GM13976 (cell line): ENCODE measurements at regions not wholly inside any gene's neighbourhood (a gene's known extent, or its start where the extent isn't known, plus 50 kb on each side); places are given as distances from the start of the nearest gene placed in this dataset.

Source experiments
- DNase-seq: peaks from one replicate; pipeline ENCODE4 v3.0.0; 2012; ENCODE audit warnings: low spot score
- CTCF ChIP-seq: IDR thresholded peaks from 2 replicates; pipeline ENCODE4 v1.5.1; 2012; ENCODE audit warnings: borderline replicate concordance, mild to moderate bottlenecking; ENCODE audit not compliant: insufficient read depth; ENCODE audit errors: extremely low read depth, missing control alignments, control extremely low read depth
- in situ Hi-C: fragments of 300-500 bp; cut with MboI; formaldehyde crosslinking; loops from one replicate; pipeline ENCODE4 v1.12.0; 2022; ENCODE audit warnings: low sequenced_read_pairs, mixed read lengths, inconsistent platforms; ENCODE audit not compliant: unreplicated experiment

GRCh38 chr6:115360602-115361325 lies 699.9 kb downstream of the FRK start:
- in situ Hi-C loops, result no loop called here
- no peak for DNase-seq
- no peak for TF ChIP-seq CTCF

DNA sequence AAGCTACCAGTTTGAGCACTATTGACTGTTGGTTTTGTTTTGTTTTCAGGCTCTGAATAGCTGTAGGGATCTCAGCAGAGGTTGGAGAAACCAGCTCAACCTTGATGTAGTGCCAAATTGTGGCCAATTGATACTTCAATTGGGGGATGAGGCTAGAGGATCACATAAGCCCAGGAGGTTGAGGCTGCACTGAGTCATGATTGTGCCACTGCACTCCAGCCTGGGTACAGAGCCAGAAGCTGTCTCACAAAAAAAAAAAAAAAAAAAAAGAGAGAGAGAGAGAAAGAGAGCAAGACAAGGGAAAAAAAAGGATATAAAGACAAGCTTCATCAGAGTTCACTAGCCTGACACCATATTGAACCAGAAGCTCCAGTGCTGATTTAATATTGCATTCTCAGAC lies 702.1 kb downstream of the FRK start:
- DNase-seq, result no peak
- TF ChIP-seq CTCF, result no peak
- in situ Hi-C loops, result no loop called here

DNA sequence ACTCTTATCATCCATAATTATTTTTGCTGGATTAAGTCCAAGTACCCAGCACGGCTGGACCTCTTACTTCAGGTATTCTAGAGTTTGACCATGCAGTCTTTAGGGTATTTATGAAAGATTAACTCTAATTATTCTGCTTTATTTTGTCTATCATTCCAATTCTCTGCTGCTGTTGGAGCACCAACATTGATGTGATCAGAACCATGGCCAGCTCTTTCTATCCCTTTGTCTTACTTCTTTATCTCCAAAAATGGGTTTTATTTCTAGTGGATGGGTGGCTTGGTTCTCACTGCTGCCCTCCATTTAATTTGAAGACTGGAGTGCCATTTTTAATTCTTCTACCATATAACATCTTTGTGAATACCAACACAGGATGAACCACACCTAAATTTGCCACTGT lies 704.3 kb downstream of the FRK start:
- in situ Hi-C loops, result no loop called here
- no peak for TF ChIP-seq CTCF

GRCh38 chr6:115323001-115323400 lies 737.7 kb downstream of the FRK start:
- TF ChIP-seq CTCF, result no peak
- in situ Hi-C loops, result no loop called here
- DNase-seq, result no peak

More for the DNA sequence above, 704.3 kb downstream of the FRK start:
- no peak for DNase-seq

DNA sequence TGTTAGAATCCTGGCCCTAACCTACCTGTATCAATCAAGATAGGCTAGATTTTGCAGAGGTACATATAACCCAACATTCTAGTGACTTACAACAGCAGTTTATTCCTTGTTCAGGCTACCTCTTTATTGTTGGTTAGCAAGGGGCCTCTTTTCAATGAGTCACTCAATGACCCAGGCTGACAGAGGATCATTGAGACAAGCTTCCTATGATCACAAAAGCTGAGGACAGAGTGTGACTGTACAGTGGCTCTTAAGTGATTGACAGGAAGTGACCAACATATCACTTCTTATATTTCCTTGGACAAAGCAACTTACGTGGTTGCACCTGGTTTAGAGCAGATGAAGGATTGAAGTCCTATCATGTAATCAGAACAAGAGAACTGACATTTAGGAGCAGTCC lies 740.9 kb downstream of the FRK start:
- in situ Hi-C loops, result no loop called here
- DNase-seq, result no peak
- TF ChIP-seq CTCF, result no peak

GRCh38 chr6:115310156-115310555 lies 750.5 kb downstream of the FRK start:
- DNase-seq, result no peak
- TF ChIP-seq CTCF, result no peak
- in situ Hi-C loops, result no loop called here
